Suprapubic skin (tissue), 4 donors: ENCODE measurements at regions not wholly inside any gene's neighbourhood (a gene's known extent, or its start where the extent isn't known, plus 50 kb on each side); places are given as distances from the start of the nearest gene placed in this dataset.

Experiments
- DNase-seq, 2 donors: peaks; one replicate each; pipeline ENCODE4 v3.0.0-alpha.2; 2019; ENCODE audit warnings: low spot score in 2 of 2
- H3K27ac ChIP-seq: fragments of 200-600 bp; sonication (generic); one replicate; pipeline ENCODE4 v1.5.1; 2019
- H3K27me3 ChIP-seq: fragments of 200-600 bp; sonication (generic); one replicate; pipeline ENCODE4 v1.5.1; 2019
- H3K36me3 ChIP-seq: fragments of 200-600 bp; sonication (generic); one replicate; pipeline ENCODE4 v1.5.1; 2019
- H3K4me1 ChIP-seq: fragments of 200-600 bp; sonication (generic); one replicate; pipeline ENCODE4 v1.5.1; 2019
- H3K4me3 ChIP-seq: fragments of 200-600 bp; sonication (generic); one replicate; pipeline ENCODE4 v1.5.1; 2019; ENCODE audit warnings: mild to moderate bottlenecking
- H3K9me3 ChIP-seq: fragments of 200-600 bp; sonication (generic); one replicate; pipeline ENCODE4 v1.5.1; 2019
- CTCF ChIP-seq, 2 donors: fragments of 200-600 bp in 1 of 2; fragments of 450-650 bp in 1 of 2; sonication (generic) in 1 of 2; IDR thresholded peaks; one replicate each; pipeline ENCODE4 v1.5.1; 2016 to 2019; ENCODE audit warnings: antibody characterized with exemption in 2 of 2, mild to moderate bottlenecking in 1 of 2, moderate library complexity in 1 of 2
- EP300 ChIP-seq: sonication (generic); formaldehyde crosslinking; IDR thresholded peaks from one replicate; pipeline ENCODE4 v1.6.1; 2017; ENCODE audit warnings: antibody characterized with exemption
- POLR2A ChIP-seq, 2 donors: fragments of 450-650 bp; IDR thresholded peaks; one replicate each; pipeline ENCODE4 v1.6.1; 2017; ENCODE audit warnings: antibody characterized with exemption in 2 of 2, mild to moderate bottlenecking in 2 of 2, moderate library complexity in 2 of 2
- POLR2AphosphoS5 ChIP-seq, 3 donors: sonication (generic); formaldehyde crosslinking; IDR thresholded peaks; one replicate each; pipeline ENCODE4 v1.6.1; 2017; ENCODE audit warnings: antibody characterized with exemption in 3 of 3
- whole genome bisulfite sequencing: methylation state at CpG from one replicate; pipeline ENCODE4 v1.1.5; 2018; 5-methylcytosine and 5-hydroxymethylcytosine counted together

- no peak overlapping the region for H3K27ac ChIP-seq
- TF ChIP-seq EP300: no peak
- TF ChIP-seq POLR2A (IDR thresholded peaks at IDR 0.05): no peak
- TF ChIP-seq POLR2AphosphoS5 (IDR thresholded peaks at IDR 0.05): no peak
- TF ChIP-seq CTCF (IDR thresholded peaks at IDR 0.05): no peak
- whole genome bisulfite sequencing: 79% methylated on average over 1 of the region's 1 CpG
- DNase-seq: no peak
- no peaks in the 10 kb centered on the region for H3K36me3 ChIP-seq
- no peaks in the 10 kb centered on the region for H3K27me3 ChIP-seq
- no peaks in the 10 kb centered on the region for H3K9me3 ChIP-seq
- H3K4me3 ChIP-seq: no peak overlapping the region
- H3K4me1 ChIP-seq: peaks cover 8% of the 10 kb centered on the region
Observed at GRCh38 chr7:17071866-17072265, 190.1 kb upstream of the AGR3 start.

GRCh38 chr7:17075601-17076255 is 193.9 kb upstream of the AGR3 start:
- H3K9me3 ChIP-seq: no peaks in the 10 kb centered on the region
- H3K27ac ChIP-seq: no peak overlapping the region
- TF ChIP-seq POLR2A (IDR thresholded peaks at IDR 0.05) (no peak), CTCF (IDR thresholded peaks at IDR 0.05) (no peak), EP300 (no peak), POLR2AphosphoS5 (IDR thresholded peaks at IDR 0.05) (no peak)
- no peaks in the 10 kb centered on the region for H3K36me3 ChIP-seq
- DNase-seq: no peak
- 91% methylated on average over 6 of the region's 6 CpGs for WGBS
- H3K27me3 ChIP-seq: no peaks in the 10 kb centered on the region
- H3K4me1 ChIP-seq: no peaks in the 10 kb centered on the region
- H3K4me3 ChIP-seq: no peak overlapping the region

GRCh38 chr7:17078298-17078697 is 196.5 kb upstream of the AGR3 start:
- Histone ChIP-seq H3K4me3 (no peak overlapping the region), H3K27ac (no peak overlapping the region), H3K36me3 (no peaks in the 10 kb centered on the region), H3K9me3 (no peaks in the 10 kb centered on the region), H3K27me3 (no peaks in the 10 kb centered on the region), H3K4me1 (no peaks in the 10 kb centered on the region)
- TF ChIP-seq POLR2A (IDR thresholded peaks at IDR 0.05) (no peak), POLR2AphosphoS5 (IDR thresholded peaks at IDR 0.05) (no peak), EP300 (no peak), CTCF (IDR thresholded peaks at IDR 0.05) (no peak)
- WGBS: 90% methylated on average over 6 of the region's 6 CpGs
- DNase-seq: no peak

- 95% methylated on average over 4 of the region's 4 CpGs for WGBS
- TF ChIP-seq POLR2A (IDR thresholded peaks at IDR 0.05): no peak
- TF ChIP-seq EP300: no peak
- no peak for TF ChIP-seq CTCF (IDR thresholded peaks at IDR 0.05)
- TF ChIP-seq POLR2AphosphoS5 (IDR thresholded peaks at IDR 0.05): no peak
- no peak overlapping the region for H3K4me3 ChIP-seq
- DNase-seq: no peak
- H3K9me3 ChIP-seq: no peaks in the 10 kb centered on the region
- no peak overlapping the region for H3K27ac ChIP-seq
- H3K4me1 ChIP-seq: no peaks in the 10 kb centered on the region
- H3K27me3 ChIP-seq: no peaks in the 10 kb centered on the region
- H3K36me3 ChIP-seq: no peaks in the 10 kb centered on the region
Observed at GRCh38 chr7:17083392-17084165, 201.8 kb upstream of the AGR3 start.

GRCh38 chr7:17084166-17084475 is 202.3 kb upstream of the AGR3 start:
- 74% methylated on average over 1 of the region's 1 CpG for WGBS

More at GRCh38 chr7:17084166-17084475, 202.3 kb upstream of the AGR3 start:
- H3K27me3 ChIP-seq: no peaks in the 10 kb centered on the region
- H3K4me1 ChIP-seq: no peaks in the 10 kb centered on the region
- no peaks in the 10 kb centered on the region for H3K9me3 ChIP-seq
- TF ChIP-seq POLR2AphosphoS5 (IDR thresholded peaks at IDR 0.05) (no peak), CTCF (IDR thresholded peaks at IDR 0.05) (no peak), POLR2A (IDR thresholded peaks at IDR 0.05) (no peak), EP300 (no peak)
- no peak overlapping the region for H3K27ac ChIP-seq
- DNase-seq: no peak
- H3K36me3 ChIP-seq: no peaks in the 10 kb centered on the region
- no peak overlapping the region for H3K4me3 ChIP-seq
